Trophoblast cell (in vitro differentiated cells and primary cell): ENCODE measurements at regions not wholly inside any gene's neighbourhood (a gene's known extent, or its start where the extent isn't known, plus 50 kb on each side); places are given as distances from the start of the nearest gene placed in this dataset.
"Not testable (repeated sequence)": the region's sequence is repeated elsewhere in the genome, so short reads cannot be mapped to it uniquely, and the experiment has no call there.

Source experiments
- DNase-seq, 2 donors: peaks; one replicate each; pipeline ENCODE4 v3.0.0-alpha.2; 2016
- H2AFZ ChIP-seq: 2 replicates; pipeline ENCODE4 v1.6.1; 2013; ENCODE audit warnings: low read length, moderate library complexity, mild to moderate bottlenecking; ENCODE audit not compliant: insufficient read depth, poor library complexity
- H2AK5ac ChIP-seq: 2 replicates; pipeline ENCODE4 v1.6.1; 2013; ENCODE audit warnings: mild to moderate bottlenecking, low read length
- H2BK120ac ChIP-seq: 2 replicates; pipeline ENCODE4 v1.6.1; 2013; ENCODE audit warnings: low read length, mild to moderate bottlenecking, moderate library complexity; ENCODE audit not compliant: insufficient read depth, poor library complexity
- H2BK12ac ChIP-seq: 2 replicates; pipeline ENCODE4 v1.6.1; 2013; ENCODE audit warnings: mild to moderate bottlenecking, low read length, moderate library complexity
- H2BK5ac ChIP-seq: 2 replicates; pipeline ENCODE4 v1.6.1; 2013; ENCODE audit warnings: low read length, low read depth, moderate library complexity, mild to moderate bottlenecking; ENCODE audit not compliant: poor library complexity
- H3K14ac ChIP-seq: 2 replicates; pipeline ENCODE4 v1.6.1; 2013; ENCODE audit warnings: mild to moderate bottlenecking, low read length
- H3K18ac ChIP-seq: 2 replicates; pipeline ENCODE4 v1.6.1; 2013; ENCODE audit warnings: mild to moderate bottlenecking, low read length
- H3K23ac ChIP-seq: 2 replicates; pipeline ENCODE4 v1.6.1; 2013; ENCODE audit warnings: low read length
- H3K27ac ChIP-seq: 2 replicates; pipeline ENCODE4 v1.5.1; 2013; ENCODE audit warnings: low read depth, mild to moderate bottlenecking, inconsistent platforms, low read length, moderate library complexity
- H3K27me3 ChIP-seq: 2 replicates; pipeline ENCODE4 v1.6.1; 2013; ENCODE audit warnings: inconsistent platforms, mild to moderate bottlenecking, low read length, moderate library complexity; ENCODE audit not compliant: insufficient read depth
- H3K36me3 ChIP-seq, 2 experiments: 1 replicate in 1 of 2; 2 replicates in 1 of 2; pipeline ENCODE4 v1.6.1; 2013; ENCODE audit warnings: low read length in 2 of 2, mild to moderate bottlenecking in 2 of 2, moderate library complexity in 1 of 2; ENCODE audit not compliant: insufficient read depth in 2 of 2, control insufficient read depth in 1 of 2
- H3K4ac ChIP-seq: 2 replicates; pipeline ENCODE4 v1.6.1; 2013; ENCODE audit warnings: low read depth, mild to moderate bottlenecking, low read length, moderate library complexity
- H3K4me1 ChIP-seq, 2 experiments: 1 replicate in 1 of 2; 2 replicates in 1 of 2; pipeline ENCODE4 v1.6.1; 2013; ENCODE audit warnings: low read length in 2 of 2, mild to moderate bottlenecking in 2 of 2, moderate library complexity in 1 of 2; ENCODE audit not compliant: insufficient read depth in 2 of 2, control insufficient read depth in 1 of 2
- H3K4me2 ChIP-seq: 2 replicates; pipeline ENCODE4 v1.6.1; 2013; ENCODE audit warnings: inconsistent platforms, mild to moderate bottlenecking, low read length, moderate library complexity
- H3K4me3 ChIP-seq: 2 replicates; pipeline ENCODE4 v1.5.1; 2013; ENCODE audit warnings: mild to moderate bottlenecking, low read depth, low read length, inconsistent platforms
- H3K79me1 ChIP-seq: one replicate; pipeline ENCODE4 v1.6.1; 2013; ENCODE audit warnings: low read length
- H3K79me2 ChIP-seq: 2 replicates; pipeline ENCODE4 v1.6.1; 2013; ENCODE audit warnings: low read length, mild to moderate bottlenecking; ENCODE audit not compliant: control insufficient read depth, insufficient read depth, poor library complexity
- H3K9ac ChIP-seq: 2 replicates; pipeline ENCODE4 v1.6.1; 2013; ENCODE audit warnings: mild to moderate bottlenecking, low read length
- H3K9me3 ChIP-seq: 2 replicates; pipeline ENCODE4 v1.6.1; 2013; ENCODE audit warnings: low read depth, mild to moderate bottlenecking, control low read depth, inconsistent platforms, low read length; ENCODE audit not compliant: insufficient read depth
- H4K12ac ChIP-seq: 2 replicates; pipeline ENCODE4 v1.6.1; 2013; ENCODE audit warnings: low read depth, mild to moderate bottlenecking, low read length, moderate library complexity
- H4K8ac ChIP-seq: 2 replicates; pipeline ENCODE4 v1.6.1; 2013; ENCODE audit warnings: low read depth, mild to moderate bottlenecking, low read length, moderate library complexity
- H4K91ac ChIP-seq: one replicate; pipeline ENCODE4 v1.6.1; 2013; ENCODE audit warnings: low read depth, mild to moderate bottlenecking, low read length, moderate library complexity
- WGBS: extraction: QIAGEN DNeasy Blood & Tissue Kit; methylation state at CpG from one replicate; pipeline ENCODE4 v1.1.7; 2013; ENCODE audit warnings: missing lambda C conversion rate; ENCODE audit not compliant: insufficient read length, insufficient coverage; ENCODE audit errors: extremely low coverage; 5-methylcytosine and 5-hydroxymethylcytosine counted together

DNA sequence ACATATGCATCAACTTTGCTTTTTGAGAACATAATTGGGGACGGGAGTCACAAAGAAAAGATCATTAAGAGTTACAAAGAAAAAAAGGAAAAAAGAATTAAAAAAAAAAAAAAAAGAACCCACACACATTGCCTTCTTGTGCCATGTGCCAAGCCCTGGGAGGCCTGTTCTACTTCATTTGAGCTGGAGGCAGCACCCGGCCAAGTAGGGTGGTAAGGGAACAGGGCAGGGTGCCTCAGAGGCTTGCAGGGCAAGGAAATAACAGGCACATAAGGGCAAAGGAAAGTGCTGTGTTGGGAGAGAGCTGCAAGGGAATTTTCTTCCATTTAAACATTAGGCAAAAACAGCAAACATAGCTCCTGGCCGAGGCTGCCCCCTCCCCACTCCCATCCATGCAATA lies 418.0 kb downstream of the TMEM182 start:
- Histone ChIP-seq H2AK5ac (no peak overlapping the region), H3K79me2 (no peaks in the 10 kb centered on the region)
- no CpG with 5 or more reads among the region's 3 CpGs for WGBS

DNA sequence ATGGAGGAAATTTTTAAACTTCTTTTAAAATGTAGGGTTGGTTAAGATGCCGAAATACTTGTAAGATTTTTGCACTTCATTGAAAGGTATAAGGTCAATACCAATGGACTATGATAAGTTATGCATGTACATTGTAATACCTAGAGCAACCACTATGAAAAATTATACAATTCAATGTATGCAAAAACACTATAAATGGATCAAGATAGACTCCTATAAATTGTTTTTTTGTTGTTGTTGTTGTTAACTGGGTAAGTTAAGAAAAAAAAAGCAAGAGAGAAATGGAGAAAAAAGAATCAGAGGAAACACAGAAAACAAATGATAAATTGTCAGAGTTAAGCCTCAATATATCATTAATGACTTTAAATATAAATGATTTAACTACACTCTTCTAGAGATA lies 421.2 kb downstream of the TMEM182 start:
- WGBS, result no CpG with 5 or more reads among the region's 1 CpG

More for the DNA sequence above, 418.0 kb downstream of the TMEM182 start:
- no peak overlapping the region for H2BK5ac ChIP-seq
- no peak overlapping the region for H3K4me2 ChIP-seq
- no peaks in the 10 kb centered on the region for H3K36me3 ChIP-seq
- no peaks in the 10 kb centered on the region for H3K9me3 ChIP-seq
- no peak overlapping the region for H3K18ac ChIP-seq
- no peak overlapping the region for H4K91ac ChIP-seq
- no peak overlapping the region for H3K14ac ChIP-seq
- H3K79me1 ChIP-seq, result no peaks in the 10 kb centered on the region
- H4K12ac ChIP-seq, result no peak overlapping the region
- no peak overlapping the region for H3K4me3 ChIP-seq
- H3K27me3 ChIP-seq, result no peaks in the 10 kb centered on the region
- H4K8ac ChIP-seq, result no peak overlapping the region
- no peak overlapping the region for H3K4ac ChIP-seq
- H2BK12ac ChIP-seq, result no peak overlapping the region
- no peak overlapping the region for H3K9ac ChIP-seq
- H3K4me1 ChIP-seq, result no peaks in the 10 kb centered on the region
- no peak overlapping the region for H3K27ac ChIP-seq
- no peak for DNase-seq
- H2AFZ ChIP-seq, result no peak overlapping the region
- no peak overlapping the region for H2BK120ac ChIP-seq
- no peak overlapping the region for H3K23ac ChIP-seq

DNA sequence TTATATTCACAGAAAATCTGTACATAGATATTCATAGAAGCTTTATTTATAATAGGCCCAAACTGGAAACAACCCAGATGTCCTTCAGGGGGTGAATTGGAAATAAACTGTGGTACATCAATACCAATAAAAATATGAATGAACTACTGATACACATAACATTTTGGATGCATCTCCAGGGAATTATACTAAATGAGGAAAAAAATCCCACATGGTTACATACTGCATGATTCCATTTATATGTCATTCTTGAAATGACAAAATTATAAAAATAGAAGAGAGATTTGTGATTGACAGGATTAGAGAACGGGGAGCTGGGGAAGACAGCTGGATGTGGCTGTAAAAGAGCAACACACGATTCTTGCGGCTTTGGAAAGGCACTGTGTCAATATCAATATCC lies 435.0 kb downstream of the TMEM182 start:
- Histone ChIP-seq H3K4me2 (no peak overlapping the region), H3K9me3 (peaks cover 3% of the 10 kb centered on the region), H4K12ac (no peak overlapping the region), H3K4me3 (no peak overlapping the region), H3K79me2 (no peaks in the 10 kb centered on the region), H2BK120ac (no peak overlapping the region), H3K36me3 (no peaks in the 10 kb centered on the region), H4K8ac (no peak overlapping the region), H3K27me3 (no peaks in the 10 kb centered on the region), H4K91ac (no peak overlapping the region), H3K9ac (no peak overlapping the region), H2AFZ (no peak overlapping the region), H3K4me1 (no peaks in the 10 kb centered on the region), H3K4ac (no peak overlapping the region), H2AK5ac (no peak overlapping the region), H3K27ac (no peak overlapping the region), H3K79me1 (no peaks in the 10 kb centered on the region), H3K14ac (no peak overlapping the region), H3K23ac (no peak overlapping the region), H2BK5ac (no peak overlapping the region), H3K18ac (no peak overlapping the region), H2BK12ac (no peak overlapping the region)
- DNase-seq, result no peak
- WGBS, result 100% methylated on average over 1 of the region's 3 CpGs

More for the DNA sequence above, 421.2 kb downstream of the TMEM182 start:
- no peak overlapping the region for H3K4ac ChIP-seq
- no peak for DNase-seq
- no peak overlapping the region for H2AFZ ChIP-seq
- no peak overlapping the region for H2AK5ac ChIP-seq
- H3K14ac ChIP-seq, result no peak overlapping the region
- no peak overlapping the region for H4K12ac ChIP-seq
- no peak overlapping the region for H4K8ac ChIP-seq
- no peak overlapping the region for H3K23ac ChIP-seq
- H4K91ac ChIP-seq, result no peak overlapping the region
- H3K4me1 ChIP-seq, result no peaks in the 10 kb centered on the region
- H3K79me1 ChIP-seq, result no peaks in the 10 kb centered on the region
- H3K27me3 ChIP-seq, result no peaks in the 10 kb centered on the region
- no peak overlapping the region for H3K18ac ChIP-seq
- no peak overlapping the region for H3K9ac ChIP-seq
- no peak overlapping the region for H3K27ac ChIP-seq
- H3K4me3 ChIP-seq, result no peak overlapping the region
- H2BK12ac ChIP-seq, result no peak overlapping the region
- H3K4me2 ChIP-seq, result no peak overlapping the region
- peaks cover 3% of the 10 kb centered on the region for H3K9me3 ChIP-seq
- no peaks in the 10 kb centered on the region for H3K36me3 ChIP-seq
- H2BK120ac ChIP-seq, result no peak overlapping the region
- H3K79me2 ChIP-seq, result no peaks in the 10 kb centered on the region
- H2BK5ac ChIP-seq, result no peak overlapping the region

DNA sequence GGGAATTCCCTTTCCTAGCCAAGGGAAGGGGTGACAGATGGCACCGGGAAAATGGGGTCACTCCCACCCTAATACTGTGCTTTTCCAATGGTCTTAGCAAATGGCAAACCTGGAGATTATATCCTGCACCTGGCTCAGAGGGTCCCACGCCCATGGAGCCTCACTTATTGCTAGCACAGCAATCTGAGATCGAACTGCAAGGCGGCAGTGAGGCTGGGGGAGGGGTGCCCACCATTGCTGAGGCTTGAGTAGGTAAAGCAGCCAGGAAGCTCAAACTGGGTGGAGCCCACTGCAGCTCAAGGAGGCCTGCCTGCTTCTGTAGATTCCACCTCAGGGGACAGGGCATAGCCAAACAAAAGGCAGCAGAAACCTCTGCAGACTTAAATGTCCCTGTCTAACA lies 438.9 kb downstream of the TMEM182 start:
- H2AFZ ChIP-seq, H3K4me1 ChIP-seq, H4K8ac ChIP-seq, H3K4me3 ChIP-seq, DNase-seq, H3K9ac ChIP-seq, H3K27ac ChIP-seq, H3K27me3 ChIP-seq, H2BK120ac ChIP-seq, H3K23ac ChIP-seq, H3K36me3 ChIP-seq, H3K9me3 ChIP-seq, H3K14ac ChIP-seq, H3K79me1 ChIP-seq, H3K18ac ChIP-seq, H2AK5ac ChIP-seq, H3K79me2 ChIP-seq, H3K4me2 ChIP-seq, H4K12ac ChIP-seq, H3K4ac ChIP-seq, H2BK12ac ChIP-seq, H4K91ac ChIP-seq, H2BK5ac ChIP-seq: not testable (repeated sequence)
- no CpG with 5 or more reads among the region's 4 CpGs for WGBS
